PFSK-1 (cell line): ENCODE measurements at regions not wholly inside any gene's neighbourhood (a gene's known extent, or its start where the extent isn't known, plus 50 kb on each side); places are given as distances from the start of the nearest gene placed in this dataset.

Experiments
- POLR2AphosphoS5 ChIP-seq: IDR thresholded peaks from 2 replicates; pipeline ENCODE4 v1.6.1; 2012; ENCODE audit warnings: low read depth, mild to moderate bottlenecking, control low read depth, low read length, moderate library complexity
- SIN3A ChIP-seq: IDR thresholded peaks from 2 replicates; pipeline ENCODE4 v1.6.1; 2012; ENCODE audit warnings: mild to moderate bottlenecking, low read length, moderate library complexity, borderline replicate concordance; ENCODE audit not compliant: insufficient read depth
- TAF1 ChIP-seq: IDR thresholded peaks from 2 replicates; pipeline ENCODE4 v1.6.1; 2012; ENCODE audit warnings: low read length, control low read depth, borderline replicate concordance; ENCODE audit not compliant: insufficient read depth
- TF ChIP-seq, protein P1 (sequence below), 2 experiments: IDR thresholded peaks; 2 replicates each; pipeline versions ENCODE4 v1.6.1 to v1.8.0; 2011 to 2012; ENCODE audit warnings: low read depth in 2 of 2, low read length in 2 of 2, control low read depth in 1 of 2, inconsistent platforms in 1 of 2, mild to moderate bottlenecking in 1 of 2, moderate library complexity in 1 of 2; ENCODE audit not compliant: insufficient read depth in 1 of 2

DNA sequence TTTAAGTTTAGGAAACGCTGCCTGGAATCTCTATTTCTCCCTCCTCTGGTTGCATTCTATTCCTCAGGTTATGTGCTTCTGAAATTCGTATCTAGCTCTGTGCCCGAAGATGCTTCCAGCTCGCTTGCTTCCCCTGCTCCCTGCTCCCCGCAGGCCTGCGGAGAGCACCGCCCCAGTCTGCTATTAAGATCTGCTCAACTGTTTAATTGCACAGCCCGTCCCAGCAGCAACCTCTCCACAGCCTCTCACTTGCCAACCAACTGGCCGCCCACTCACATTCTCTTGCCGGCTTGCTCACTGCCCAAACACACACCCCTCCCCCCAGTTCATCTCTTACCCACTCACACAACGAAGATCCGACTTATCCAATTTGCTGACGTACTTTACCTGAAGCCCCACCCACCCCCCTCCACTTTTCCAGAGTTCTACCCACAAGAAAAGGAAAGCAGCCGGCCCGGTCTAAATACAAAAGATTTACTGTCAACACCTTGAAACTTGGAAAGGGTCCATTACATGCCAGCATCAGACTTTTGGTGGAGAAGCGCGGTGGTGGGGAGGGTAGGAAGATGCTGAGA lies 167.3 kb upstream of the KLF14 start:
- TF ChIP-seq, protein P1, sequence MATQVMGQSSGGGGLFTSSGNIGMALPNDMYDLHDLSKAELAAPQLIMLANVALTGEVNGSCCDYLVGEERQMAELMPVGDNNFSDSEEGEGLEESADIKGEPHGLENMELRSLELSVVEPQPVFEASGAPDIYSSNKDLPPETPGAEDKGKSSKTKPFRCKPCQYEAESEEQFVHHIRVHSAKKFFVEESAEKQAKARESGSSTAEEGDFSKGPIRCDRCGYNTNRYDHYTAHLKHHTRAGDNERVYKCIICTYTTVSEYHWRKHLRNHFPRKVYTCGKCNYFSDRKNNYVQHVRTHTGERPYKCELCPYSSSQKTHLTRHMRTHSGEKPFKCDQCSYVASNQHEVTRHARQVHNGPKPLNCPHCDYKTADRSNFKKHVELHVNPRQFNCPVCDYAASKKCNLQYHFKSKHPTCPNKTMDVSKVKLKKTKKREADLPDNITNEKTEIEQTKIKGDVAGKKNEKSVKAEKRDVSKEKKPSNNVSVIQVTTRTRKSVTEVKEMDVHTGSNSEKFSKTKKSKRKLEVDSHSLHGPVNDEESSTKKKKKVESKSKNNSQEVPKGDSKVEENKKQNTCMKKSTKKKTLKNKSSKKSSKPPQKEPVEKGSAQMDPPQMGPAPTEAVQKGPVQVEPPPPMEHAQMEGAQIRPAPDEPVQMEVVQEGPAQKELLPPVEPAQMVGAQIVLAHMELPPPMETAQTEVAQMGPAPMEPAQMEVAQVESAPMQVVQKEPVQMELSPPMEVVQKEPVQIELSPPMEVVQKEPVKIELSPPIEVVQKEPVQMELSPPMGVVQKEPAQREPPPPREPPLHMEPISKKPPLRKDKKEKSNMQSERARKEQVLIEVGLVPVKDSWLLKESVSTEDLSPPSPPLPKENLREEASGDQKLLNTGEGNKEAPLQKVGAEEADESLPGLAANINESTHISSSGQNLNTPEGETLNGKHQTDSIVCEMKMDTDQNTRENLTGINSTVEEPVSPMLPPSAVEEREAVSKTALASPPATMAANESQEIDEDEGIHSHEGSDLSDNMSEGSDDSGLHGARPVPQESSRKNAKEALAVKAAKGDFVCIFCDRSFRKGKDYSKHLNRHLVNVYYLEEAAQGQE (IDR thresholded peaks at IDR 0.05; ENCODE audit: insufficient read depth in 1 of 2, low read depth in 2 of 2, low read length in 2 of 2) = no peak
- TF ChIP-seq SIN3A = no peak
- no peak for TF ChIP-seq POLR2AphosphoS5
- TF ChIP-seq TAF1 = no peak
